Thoracic aorta (tissue), 2 donors: ENCODE measurements at regions not wholly inside any gene's neighbourhood (a gene's known extent, or its start where the extent isn't known, plus 50 kb on each side); places are given as distances from the start of the nearest gene placed in this dataset.

ENCODE experiments used
- ATAC-seq: fragments of 150-250 bp; one replicate; pipeline ENCODE4 v1.8.0; 2017; ENCODE audit warnings: low read depth; ENCODE audit not compliant: insufficient number of reproducible peaks, low FRiP score
- DNase-seq: peaks from one replicate; pipeline ENCODE4 v3.0.0-alpha.2; 2020; ENCODE audit warnings: low spot score
- H3K27ac ChIP-seq, 2 donors: fragments of 200-600 bp; sonication (generic); 1 replicate in 1 of 2; 2 replicates in 1 of 2; pipeline ENCODE4 v1.5.1; 2016; ENCODE audit warnings: mild to moderate bottlenecking in 2 of 2, moderate library complexity in 2 of 2
- H3K27me3 ChIP-seq: fragments of 200-600 bp; sonication (generic); replicated peaks from 2 replicates; pipeline ENCODE4 v1.6.0; 2016; ENCODE audit warnings: mild to moderate bottlenecking; ENCODE audit not compliant: insufficient read depth
- H3K36me3 ChIP-seq: fragments of 200-600 bp; sonication (generic); one replicate; pipeline ENCODE4 v1.5.1; 2016
- H3K4me1 ChIP-seq, 2 donors: fragments of 200-600 bp; sonication (generic); 1 replicate in 1 of 2; 2 replicates in 1 of 2; pipeline versions ENCODE4 v1.5.1 to v1.6.0; 2016; ENCODE audit warnings: low read depth in 2 of 2, mild to moderate bottlenecking in 1 of 2; ENCODE audit not compliant: control insufficient read depth in 1 of 2
- H3K4me3 ChIP-seq: fragments of 200-600 bp; sonication (generic); 2 replicates; pipeline ENCODE4 v1.5.1; 2016; ENCODE audit warnings: mild to moderate bottlenecking
- H3K9me3 ChIP-seq: fragments of 200-600 bp; sonication (generic); 2 replicates; pipeline ENCODE4 v1.5.1; 2016
- TF ChIP-seq, protein P1 (sequence below): fragments of 200-600 bp; sonication (generic); IDR thresholded peaks from one replicate; pipeline ENCODE4 v1.5.1; 2019; ENCODE audit warnings: antibody characterized with exemption

DNA sequence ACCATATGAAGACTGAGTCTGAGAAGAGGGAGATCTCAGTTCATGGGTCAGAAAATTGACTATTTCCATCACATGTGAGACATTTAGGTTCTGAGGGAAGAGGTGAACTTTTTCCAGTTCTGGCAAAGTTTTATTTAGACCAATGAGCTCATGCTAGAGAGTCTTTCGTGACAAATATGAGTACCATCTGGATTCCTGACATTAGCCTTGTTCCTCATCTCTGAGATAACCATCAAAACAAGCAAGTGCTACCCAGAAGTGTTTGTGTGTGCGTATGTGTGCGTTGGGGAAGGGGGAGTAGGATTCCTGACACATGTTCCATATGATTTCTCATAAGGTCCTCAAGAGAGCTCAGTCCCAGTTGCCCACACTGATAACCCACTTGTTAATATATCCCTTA lies 120.6 kb downstream of the FASLG start:
- H3K27ac ChIP-seq, result no peak overlapping the region
- no peak for ATAC-seq
- TF ChIP-seq, protein P1, sequence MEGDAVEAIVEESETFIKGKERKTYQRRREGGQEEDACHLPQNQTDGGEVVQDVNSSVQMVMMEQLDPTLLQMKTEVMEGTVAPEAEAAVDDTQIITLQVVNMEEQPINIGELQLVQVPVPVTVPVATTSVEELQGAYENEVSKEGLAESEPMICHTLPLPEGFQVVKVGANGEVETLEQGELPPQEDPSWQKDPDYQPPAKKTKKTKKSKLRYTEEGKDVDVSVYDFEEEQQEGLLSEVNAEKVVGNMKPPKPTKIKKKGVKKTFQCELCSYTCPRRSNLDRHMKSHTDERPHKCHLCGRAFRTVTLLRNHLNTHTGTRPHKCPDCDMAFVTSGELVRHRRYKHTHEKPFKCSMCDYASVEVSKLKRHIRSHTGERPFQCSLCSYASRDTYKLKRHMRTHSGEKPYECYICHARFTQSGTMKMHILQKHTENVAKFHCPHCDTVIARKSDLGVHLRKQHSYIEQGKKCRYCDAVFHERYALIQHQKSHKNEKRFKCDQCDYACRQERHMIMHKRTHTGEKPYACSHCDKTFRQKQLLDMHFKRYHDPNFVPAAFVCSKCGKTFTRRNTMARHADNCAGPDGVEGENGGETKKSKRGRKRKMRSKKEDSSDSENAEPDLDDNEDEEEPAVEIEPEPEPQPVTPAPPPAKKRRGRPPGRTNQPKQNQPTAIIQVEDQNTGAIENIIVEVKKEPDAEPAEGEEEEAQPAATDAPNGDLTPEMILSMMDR, result no peak

DNA sequence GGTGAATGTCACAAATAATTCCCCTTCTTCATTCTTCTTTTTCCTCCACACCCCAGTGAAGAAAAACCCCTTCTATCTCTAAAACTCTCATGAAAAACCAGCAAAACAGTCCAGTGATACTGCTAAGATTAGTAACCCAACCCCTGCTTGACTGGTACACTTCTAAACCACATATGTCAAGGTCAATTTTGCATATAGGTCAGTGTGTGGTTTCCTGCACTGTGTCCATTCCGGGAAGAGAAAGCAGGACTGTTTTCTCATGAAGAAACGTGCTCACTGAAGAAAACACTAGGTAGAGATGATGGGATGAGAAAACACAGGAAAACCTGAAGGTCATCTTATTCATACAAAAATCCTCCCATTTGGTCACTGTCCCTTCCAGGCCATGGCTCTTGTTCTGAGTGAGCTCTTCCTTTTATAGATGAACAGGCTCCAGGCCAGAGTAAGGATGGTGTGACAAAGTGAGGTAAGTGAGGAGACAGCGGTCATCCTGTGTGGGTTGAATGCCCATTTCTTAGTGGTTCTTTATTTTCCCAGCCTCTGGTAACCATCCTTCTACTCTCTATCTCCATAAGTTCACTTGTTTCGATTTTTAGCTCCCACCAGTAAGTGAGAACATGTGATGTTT lies 122.7 kb downstream of the FASLG start:
- H3K27ac ChIP-seq, result no peak overlapping the region
- no peaks in the 10 kb centered on the region for H3K27me3 ChIP-seq
- no peak overlapping the region for H3K4me3 ChIP-seq
- DNase-seq, result no peak
- TF ChIP-seq, protein P1, result no peak
- ATAC-seq, result no peak
- H3K36me3 ChIP-seq, result no peaks in the 10 kb centered on the region
- H3K4me1 ChIP-seq, result no peaks in the 10 kb centered on the region
- no peaks in the 10 kb centered on the region for H3K9me3 ChIP-seq

More for the DNA sequence above, 120.6 kb downstream of the FASLG start:
- H3K27me3 ChIP-seq, result no peaks in the 10 kb centered on the region
- no peak overlapping the region for H3K4me3 ChIP-seq
- no peak for DNase-seq
- no peaks in the 10 kb centered on the region for H3K4me1 ChIP-seq
- H3K9me3 ChIP-seq, result no peaks in the 10 kb centered on the region
- no peaks in the 10 kb centered on the region for H3K36me3 ChIP-seq

DNA sequence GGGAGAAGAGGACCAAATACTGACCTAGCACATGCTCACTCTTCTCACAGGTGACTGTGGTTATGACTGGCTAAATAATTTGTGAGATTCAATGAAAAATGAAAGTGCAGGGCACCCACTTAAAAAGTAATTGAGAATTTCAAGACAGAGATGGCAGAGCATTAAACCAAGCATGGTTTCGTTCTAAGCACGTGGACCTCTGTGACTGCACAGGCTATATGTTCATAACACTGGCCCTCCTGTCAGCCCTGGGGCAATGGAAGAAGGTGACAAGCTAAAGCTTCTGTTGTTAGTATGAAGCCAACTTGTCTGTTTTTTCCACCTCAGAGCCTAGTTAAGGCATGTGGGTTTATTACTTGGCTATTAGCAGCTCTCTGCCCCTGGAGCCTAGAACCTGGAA lies 130.9 kb downstream of the FASLG start:
- Histone ChIP-seq H3K4me3 (no peak overlapping the region), H3K9me3 (no peaks in the 10 kb centered on the region), H3K36me3 (no peaks in the 10 kb centered on the region), H3K27ac (no peak overlapping the region), H3K27me3 (no peaks in the 10 kb centered on the region), H3K4me1 (no peaks in the 10 kb centered on the region)
- TF ChIP-seq, protein P1, result no peak
- no peak for ATAC-seq
- DNase-seq, result no peak

GRCh38 chr1:172790245-172790644 lies 131.3 kb downstream of the FASLG start:
- Histone ChIP-seq H3K4me3 (no peak overlapping the region), H3K27me3 (no peaks in the 10 kb centered on the region), H3K36me3 (no peaks in the 10 kb centered on the region), H3K9me3 (no peaks in the 10 kb centered on the region), H3K27ac (no peak overlapping the region), H3K4me1 (no peaks in the 10 kb centered on the region)
- TF ChIP-seq, protein P1, result no peak
- no peak for DNase-seq
- ATAC-seq, result no peak

DNA sequence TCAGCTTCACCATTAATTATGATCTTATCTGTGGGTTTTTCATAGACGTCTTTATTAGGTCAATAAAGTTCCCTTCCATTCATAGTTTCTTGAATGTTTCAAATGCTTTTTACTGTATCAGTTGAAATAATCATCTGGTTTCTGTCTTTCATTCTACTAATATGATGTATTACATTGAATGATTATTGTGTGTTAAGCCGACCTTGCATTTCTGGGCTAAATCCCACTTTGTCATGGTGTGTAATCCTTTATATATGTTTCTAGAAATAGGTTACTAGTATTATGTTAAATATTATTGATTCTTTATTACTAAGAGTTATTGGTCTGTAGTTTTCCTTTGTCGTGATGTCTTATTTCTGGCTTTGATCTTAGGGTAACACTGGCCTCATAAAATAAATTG lies 134.9 kb downstream of the FASLG start:
- Histone ChIP-seq H3K4me1 (no peaks in the 10 kb centered on the region), H3K27me3 (no peaks in the 10 kb centered on the region), H3K4me3 (no peak overlapping the region), H3K9me3 (no peaks in the 10 kb centered on the region), H3K27ac (no peak overlapping the region), H3K36me3 (no peaks in the 10 kb centered on the region)
- no peak for DNase-seq
- no peak for ATAC-seq
- TF ChIP-seq, protein P1, result no peak
